CD4-positive, alpha-beta T cell treated with Interleukin-2 at 100 ng/mL for 4 hours (primary cell): ENCODE measurements at regions not wholly inside any gene's neighbourhood (a gene's known extent, or its start where the extent isn't known, plus 50 kb on each side); places are given as distances from the start of the nearest gene placed in this dataset.
"Not testable (repeated sequence)": the region's sequence is repeated elsewhere in the genome, so short reads cannot be mapped to it uniquely, and the experiment has no call there.

Experiments used
- DNase-seq: peaks from one replicate; pipeline ENCODE4 v3.0.0-alpha.2; 2020; ENCODE audit warnings: low spot score

- DNase-seq, result no peak
Measured at GRCh38 chr4:117801756-117802155, 232.5 kb upstream of the NDST3 start.

- DNase-seq, result no peak
Measured at GRCh38 chr4:117811731-117812130, 222.6 kb upstream of the NDST3 start.

DNA sequence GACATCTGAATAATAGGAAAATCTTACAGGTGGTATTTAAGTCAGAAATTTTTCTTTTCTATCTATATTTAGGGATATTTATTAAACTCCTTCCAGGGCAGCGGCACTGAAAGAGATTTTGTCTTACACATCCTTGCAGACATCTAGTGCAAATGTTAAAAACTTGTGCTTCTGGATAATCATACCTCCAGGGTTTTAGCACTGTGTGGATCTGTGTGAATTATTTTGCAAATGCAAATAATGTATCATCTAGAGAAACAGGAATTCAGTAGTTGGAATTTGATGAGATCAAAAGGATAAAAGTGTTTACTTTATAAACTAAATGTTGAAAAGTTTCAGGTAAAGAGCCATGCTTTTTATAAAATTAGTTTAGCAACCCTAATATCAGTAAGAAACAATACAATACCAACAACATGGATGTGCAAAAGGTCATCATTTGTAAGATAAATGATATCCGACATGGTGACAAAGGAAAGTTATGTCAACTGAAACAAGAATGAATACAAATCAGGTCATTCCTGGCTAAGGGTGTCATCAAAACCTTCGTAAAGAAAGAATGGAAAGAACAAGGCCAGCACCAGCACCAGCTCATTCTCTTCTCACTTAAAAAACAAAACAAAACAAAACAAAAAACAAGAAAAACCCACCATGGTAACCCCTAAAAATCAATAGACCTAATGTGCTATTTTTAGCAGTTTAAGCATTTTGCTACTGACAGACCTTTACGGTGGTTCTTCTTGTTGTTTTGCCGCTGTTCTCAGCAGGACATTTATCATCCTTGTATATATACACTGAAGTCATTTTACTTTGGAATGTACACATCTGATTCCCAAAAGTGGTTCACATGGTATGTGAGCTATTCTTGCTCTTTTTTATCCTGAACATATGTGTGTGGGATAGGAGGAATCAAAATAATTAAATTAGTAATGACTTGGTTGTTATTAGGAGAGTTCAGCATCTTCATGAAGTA, 219.7 kb upstream of the NDST3 start:
- DNase-seq, result no peak

DNA sequence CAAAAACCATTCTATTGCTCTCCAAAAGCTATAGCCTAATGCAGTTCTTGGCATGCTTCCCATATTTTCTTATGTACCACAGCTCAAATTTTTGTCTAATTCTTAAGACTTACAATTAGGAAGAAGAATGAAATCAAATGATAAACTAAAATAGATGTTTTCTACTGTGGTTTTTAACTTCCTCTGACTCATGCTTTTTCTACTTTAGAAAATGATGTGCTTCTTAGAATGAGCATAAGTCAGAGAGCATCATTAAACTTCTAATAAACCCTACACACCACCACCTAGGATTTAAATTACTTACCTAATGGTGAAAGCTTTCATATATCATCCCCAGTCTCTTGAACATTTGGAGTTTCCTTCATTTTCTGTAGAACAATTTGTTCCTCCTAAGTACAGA, 217.0 kb upstream of the NDST3 start:
- no peak for DNase-seq

DNA sequence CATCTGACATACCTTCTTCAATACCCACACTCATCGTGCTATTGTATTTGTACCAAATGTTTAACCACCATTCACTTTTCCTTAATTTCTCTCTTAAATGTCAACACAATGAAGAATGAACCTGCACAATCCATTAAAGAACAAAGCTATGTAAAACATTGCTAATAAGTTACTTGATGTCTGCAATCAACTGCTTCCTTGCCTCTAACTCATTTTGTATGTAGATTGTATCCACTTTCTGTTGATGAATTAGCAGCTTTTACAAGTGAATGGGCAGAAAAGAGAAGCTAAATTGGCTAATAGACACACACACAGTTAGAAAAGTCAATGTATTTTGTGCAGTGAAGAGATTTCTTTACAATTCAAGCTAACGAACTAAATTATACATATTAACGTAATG, 212.5 kb upstream of the NDST3 start:
- DNase-seq, result no peak

GRCh38 chr4:117823388-117823787, 210.9 kb upstream of the NDST3 start:
- DNase-seq, result no peak

DNA sequence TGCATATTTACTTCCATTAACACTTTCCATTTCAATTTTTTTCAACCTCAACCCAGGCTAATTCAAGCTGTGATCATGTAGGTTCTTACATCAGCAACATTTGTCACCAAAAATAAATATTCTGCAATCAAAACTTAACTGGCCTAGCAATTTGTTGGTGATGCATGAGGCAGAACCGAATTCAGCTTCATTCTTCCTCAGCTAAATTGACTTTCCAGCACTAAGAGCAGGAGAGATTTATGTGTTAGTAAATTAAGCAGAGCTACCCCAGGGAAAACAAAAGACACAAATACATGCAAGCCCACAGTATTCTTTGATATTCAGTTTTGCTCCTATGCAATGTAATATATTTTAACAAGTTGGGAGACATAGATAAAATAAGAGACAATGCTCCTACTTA, 208.7 kb upstream of the NDST3 start:
- no peak for DNase-seq

GRCh38 chr4:117831060-117831683, 203.1 kb upstream of the NDST3 start:
- DNase-seq, result no peak

GRCh38 chr4:117835566-117835965, 198.7 kb upstream of the NDST3 start:
- DNase-seq, result no peak

GRCh38 chr4:117844594-117844993, 189.7 kb upstream of the NDST3 start:
- DNase-seq, result no peak

GRCh38 chr4:117845270-117845669, 189.0 kb upstream of the NDST3 start:
- DNase-seq, result no peak

DNA sequence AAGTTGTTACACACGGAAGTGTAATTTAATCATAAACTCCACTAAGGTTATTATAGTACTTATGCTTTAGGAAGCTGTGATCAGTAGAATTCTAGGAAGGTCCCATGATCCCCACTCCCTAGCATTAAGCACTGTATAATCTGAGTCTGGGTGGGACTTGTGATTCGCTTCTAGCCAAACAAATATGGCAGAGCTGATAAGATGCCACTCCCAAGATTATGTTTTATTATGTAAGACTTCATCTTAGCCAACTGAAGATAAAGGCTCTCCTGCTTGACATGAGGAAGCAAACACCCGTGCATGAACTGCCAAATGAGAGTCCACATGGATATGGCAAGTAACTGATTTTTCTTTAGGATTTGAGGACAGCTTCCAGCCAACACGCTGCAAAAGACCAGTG, 186.4 kb upstream of the NDST3 start:
- no peak for DNase-seq

DNA sequence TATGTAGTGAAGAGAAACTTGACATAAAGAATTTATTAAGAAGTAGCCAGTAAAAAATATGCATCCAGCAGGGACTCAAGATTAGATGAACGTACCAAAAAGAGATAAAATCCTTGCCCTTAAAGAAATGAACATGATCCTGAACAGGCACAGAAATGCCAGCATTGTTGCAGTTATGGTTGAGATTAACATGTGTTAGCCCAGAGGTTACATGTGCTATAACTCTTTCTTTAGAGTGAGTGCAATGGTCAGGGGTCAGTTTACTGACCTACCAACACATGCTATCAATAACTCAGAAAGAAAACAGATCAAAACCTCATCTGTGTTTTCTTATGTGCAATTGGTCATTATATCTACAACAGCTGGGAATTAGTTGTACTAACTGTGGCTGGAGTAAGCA, 166.1 kb upstream of the NDST3 start:
- no peak for DNase-seq

DNA sequence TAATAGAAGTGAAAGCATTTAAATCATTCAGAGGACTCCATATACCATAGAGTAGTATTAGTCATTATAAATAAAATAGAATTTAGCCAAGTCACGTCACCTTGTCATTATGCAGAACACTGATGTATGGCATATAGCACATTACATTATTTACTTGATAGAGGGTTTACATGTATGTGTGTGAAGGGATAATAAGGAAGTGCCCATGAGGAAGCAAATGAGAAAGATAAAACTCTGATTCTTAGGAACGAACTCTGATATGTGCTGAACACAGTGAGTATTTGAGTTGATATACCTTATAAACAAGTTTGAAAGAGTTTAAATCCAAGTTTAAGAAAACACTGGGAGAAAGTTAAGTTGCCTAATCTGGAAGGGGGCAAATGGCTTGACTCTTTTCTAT, 160.5 kb upstream of the NDST3 start:
- no peak for DNase-seq

GRCh38 chr4:117874216-117874615, 160.1 kb upstream of the NDST3 start:
- no peak for DNase-seq

- DNase-seq, result no peak
Measured at GRCh38 chr4:117889978-117890377, 144.3 kb upstream of the NDST3 start.

DNA sequence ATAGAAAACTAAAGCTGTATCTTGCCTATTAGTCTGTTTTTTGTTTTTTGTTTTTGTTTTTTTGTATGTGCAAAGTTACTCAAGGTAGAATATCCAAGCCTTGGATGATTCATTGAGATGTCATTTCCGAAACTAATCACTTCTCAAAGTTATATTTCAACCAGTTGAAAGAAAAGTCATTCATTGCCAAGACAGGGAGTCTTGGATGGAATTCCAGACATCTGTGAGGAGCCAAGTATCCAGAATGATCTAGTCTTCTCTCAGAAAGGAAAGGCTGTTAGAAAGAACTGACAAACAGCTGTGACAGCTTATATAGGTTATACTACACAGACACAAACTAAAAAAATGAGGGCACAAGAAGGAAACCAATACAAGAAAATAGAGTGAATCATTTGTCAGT, 141.1 kb upstream of the NDST3 start:
- no peak for DNase-seq

DNA sequence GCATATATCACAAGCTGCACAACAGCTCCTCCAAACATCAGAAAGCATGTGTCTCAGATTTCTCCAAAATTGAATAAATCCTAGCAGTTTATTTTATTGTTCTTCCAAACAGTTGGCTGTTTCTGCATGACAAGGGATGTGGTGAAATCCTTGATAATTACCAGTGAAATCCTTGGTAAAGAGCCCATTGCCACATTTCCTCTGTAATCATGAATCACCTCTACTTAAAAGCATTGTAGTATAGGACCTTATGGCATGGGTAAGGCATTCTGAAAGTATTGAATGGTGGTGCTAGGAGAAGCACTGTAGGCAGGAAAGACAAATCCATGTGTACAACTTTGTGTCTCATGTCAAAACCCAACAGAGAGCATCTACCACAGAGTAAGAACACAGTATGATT, 135.8 kb upstream of the NDST3 start:
- DNase-seq, result no peak

GRCh38 chr4:117900832-117901231, 133.5 kb upstream of the NDST3 start:
- DNase-seq, result no peak

- DNase-seq, result no peak
Measured at GRCh38 chr4:117907646-117908045, 126.6 kb upstream of the NDST3 start.

DNA sequence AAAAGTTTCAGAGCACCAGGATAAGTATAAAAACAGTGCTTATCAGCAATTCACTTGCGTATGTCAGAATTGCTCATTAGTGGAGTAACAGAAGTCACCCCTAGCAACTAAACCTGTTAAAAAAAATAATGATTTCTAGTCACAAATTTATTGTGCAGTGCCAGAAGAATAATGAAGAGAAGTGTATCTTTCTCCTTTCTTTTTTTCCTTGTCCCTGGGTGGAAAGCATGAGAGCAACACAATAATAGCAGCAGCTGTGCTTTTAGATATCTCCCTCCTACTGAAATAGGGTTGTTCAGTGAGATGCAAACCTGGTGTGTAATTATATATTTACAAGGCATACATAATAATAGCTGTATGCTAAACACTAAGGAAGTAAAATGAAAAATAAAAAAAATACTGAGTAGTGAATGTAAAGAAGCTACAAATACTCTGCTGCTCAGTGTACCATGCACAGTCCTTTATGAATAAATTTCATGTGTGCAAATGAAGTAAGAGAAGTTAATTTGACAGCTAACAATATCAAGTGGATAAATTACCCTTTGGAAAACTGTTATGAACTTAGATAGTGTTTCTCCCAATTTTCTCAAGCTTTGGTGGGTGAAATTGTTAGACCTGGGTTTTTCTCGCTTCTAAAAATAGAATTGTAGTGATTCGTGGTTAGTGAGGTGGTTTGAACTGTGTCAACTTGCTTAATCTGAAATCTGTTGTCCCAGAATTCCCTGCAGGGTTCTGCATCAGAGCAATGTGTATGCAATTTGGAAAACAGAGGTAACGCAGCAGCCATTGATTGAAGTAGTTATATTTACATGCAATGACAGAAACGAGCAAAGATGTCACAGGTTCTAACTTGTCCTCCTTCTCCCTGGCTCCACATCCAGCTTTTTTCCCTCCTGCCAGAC, 125.7 kb upstream of the NDST3 start:
- DNase-seq, result no peak

- no peak for DNase-seq
Measured at GRCh38 chr4:117916728-117917127, 117.6 kb upstream of the NDST3 start.

- DNase-seq, result not testable (repeated sequence)
Measured at GRCh38 chr4:117922311-117922710, 112.0 kb upstream of the NDST3 start.
